ENCODE measurements at regions not wholly inside any gene's neighbourhood (a gene's known extent, or its start where the extent isn't known, plus 50 kb on each side); places are given as distances from the start of the nearest gene placed in this dataset.
"Not testable (repeated sequence)": the region's sequence is repeated elsewhere in the genome, so short reads cannot be mapped to it uniquely, and the experiment has no call there.

GRCh38 chr5:17034992-17035391 is 98.9 kb upstream of the MYO10 start:
- TF ChIP-seq CTCF (IDR thresholded peaks at IDR 0.05; ENCODE audit: low read length); EZH2 (IDR thresholded peaks at IDR 0.05; ENCODE audit: borderline replicate concordance, low read length): not testable (repeated sequence)
